ENCODE measurements at regions not wholly inside any gene's neighbourhood (a gene's known extent, or its start where the extent isn't known, plus 50 kb on each side); places are given as distances from the start of the nearest gene placed in this dataset.

- no peak for DNase-seq (ENCODE audit: low spot score)
Measured at GRCh38 chr15:98476559-98476958, 171.8 kb upstream of the IGF1R start.

GRCh38 chr15:98480844-98481243 is 167.5 kb upstream of the IGF1R start:
- DNase-seq (ENCODE audit: low spot score): no peak

- no peak for DNase-seq (ENCODE audit: low spot score)
Measured at GRCh38 chr15:98483575-98484130, 164.7 kb upstream of the IGF1R start.

- no peak for DNase-seq (ENCODE audit: low spot score)
Measured at GRCh38 chr15:98484914-98485313, 163.4 kb upstream of the IGF1R start.

- no peak for DNase-seq (ENCODE audit: low spot score)
Measured at GRCh38 chr15:98485451-98485850, 162.9 kb upstream of the IGF1R start.

- no peak for DNase-seq (ENCODE audit: low spot score)
Measured at GRCh38 chr15:98493966-98494511, 154.3 kb upstream of the IGF1R start.

- no peak for DNase-seq (ENCODE audit: low spot score)
Measured at GRCh38 chr15:98501192-98501591, 147.1 kb upstream of the IGF1R start.

GRCh38 chr15:98501632-98502031 is 146.7 kb upstream of the IGF1R start:
- DNase-seq (ENCODE audit: low spot score): no peak

- no peak for DNase-seq (ENCODE audit: low spot score)
Measured at GRCh38 chr15:98503970-98504369, 144.4 kb upstream of the IGF1R start.

- no peak for DNase-seq (ENCODE audit: low spot score)
Measured at GRCh38 chr15:98504998-98505397, 143.3 kb upstream of the IGF1R start.

GRCh38 chr15:98505611-98506031 is 142.7 kb upstream of the IGF1R start:
- no peak for DNase-seq (ENCODE audit: low spot score)

GRCh38 chr15:98506172-98506571 is 142.2 kb upstream of the IGF1R start:
- DNase-seq (ENCODE audit: low spot score): no peak

GRCh38 chr15:98506711-98507110 is 141.6 kb upstream of the IGF1R start:
- no peak for DNase-seq (ENCODE audit: low spot score)

- DNase-seq (ENCODE audit: low spot score): peak; percentile 24
Measured at GRCh38 chr15:98513428-98513986, 134.8 kb upstream of the IGF1R start.

GRCh38 chr15:98514034-98514622 is 134.2 kb upstream of the IGF1R start:
- peak; percentile 55 for DNase-seq (ENCODE audit: low spot score)

- peak; percentile 78 for DNase-seq (ENCODE audit: low spot score)
Measured at GRCh38 chr15:98518823-98519561, 129.3 kb upstream of the IGF1R start.

- no peak for DNase-seq (ENCODE audit: low spot score)
Measured at GRCh38 chr15:98519767-98520550, 128.4 kb upstream of the IGF1R start.

GRCh38 chr15:98522127-98522526 is 126.2 kb upstream of the IGF1R start:
- DNase-seq (ENCODE audit: low spot score): no peak

GRCh38 chr15:98523912-98524662 is 124.3 kb upstream of the IGF1R start:
- no peak for DNase-seq (ENCODE audit: low spot score)

GRCh38 chr15:98524838-98525660 is 123.3 kb upstream of the IGF1R start:
- DNase-seq (ENCODE audit: low spot score): no peak

- DNase-seq (ENCODE audit: low spot score): no peak
Measured at GRCh38 chr15:98525661-98526001, 122.7 kb upstream of the IGF1R start.
